Activated T-cell treated with anti-CD3 and anti-CD28 coated beads for 24 hours (primary cell): ENCODE measurements at regions not wholly inside any gene's neighbourhood (a gene's known extent, or its start where the extent isn't known, plus 50 kb on each side); places are given as distances from the start of the nearest gene placed in this dataset.
"Not testable (repeated sequence)": the region's sequence is repeated elsewhere in the genome, so short reads cannot be mapped to it uniquely, and the experiment has no call there.

Experiments
- DNase-seq: peaks from one replicate; pipeline ENCODE4 v3.0.0-alpha.2; 2020; ENCODE audit warnings: low read depth

DNA sequence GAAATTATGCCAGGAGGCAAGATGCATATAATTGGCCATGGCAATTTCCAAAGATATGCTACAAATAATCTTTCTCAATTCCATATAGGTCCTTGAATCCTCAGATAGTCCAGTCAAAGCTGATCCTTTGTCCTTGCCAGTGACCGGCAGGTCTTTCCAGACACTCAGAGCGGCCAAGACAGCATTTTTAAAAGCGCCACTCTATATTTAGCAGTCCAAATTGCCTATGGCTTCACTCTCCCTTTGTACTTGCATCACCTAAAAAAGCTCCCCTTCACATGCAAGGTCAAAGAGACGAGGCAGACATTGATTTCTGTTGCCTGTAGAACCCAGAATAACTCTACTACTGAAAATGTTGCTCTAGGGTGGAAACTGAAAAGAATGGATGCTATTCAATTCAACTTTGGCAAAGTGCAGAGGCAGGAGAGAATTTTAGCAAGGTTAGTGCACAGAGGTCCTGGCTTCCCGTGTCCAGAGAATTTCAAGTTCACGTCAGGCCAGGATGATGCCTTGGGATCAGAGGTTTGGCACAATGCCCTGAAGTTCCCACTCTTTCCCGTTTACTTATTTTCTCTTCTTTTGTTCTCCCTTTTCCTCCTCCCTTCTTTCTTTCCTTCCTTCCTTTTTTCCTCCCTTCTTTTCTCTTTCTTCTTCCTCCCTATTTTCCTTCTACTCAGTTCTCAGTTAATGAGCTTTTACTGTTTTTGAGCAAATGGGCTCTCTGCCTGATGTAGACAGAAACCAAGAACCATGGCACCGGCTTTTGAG, 108.5 kb downstream of the KCNK1 start:
- no peak for DNase-seq

DNA sequence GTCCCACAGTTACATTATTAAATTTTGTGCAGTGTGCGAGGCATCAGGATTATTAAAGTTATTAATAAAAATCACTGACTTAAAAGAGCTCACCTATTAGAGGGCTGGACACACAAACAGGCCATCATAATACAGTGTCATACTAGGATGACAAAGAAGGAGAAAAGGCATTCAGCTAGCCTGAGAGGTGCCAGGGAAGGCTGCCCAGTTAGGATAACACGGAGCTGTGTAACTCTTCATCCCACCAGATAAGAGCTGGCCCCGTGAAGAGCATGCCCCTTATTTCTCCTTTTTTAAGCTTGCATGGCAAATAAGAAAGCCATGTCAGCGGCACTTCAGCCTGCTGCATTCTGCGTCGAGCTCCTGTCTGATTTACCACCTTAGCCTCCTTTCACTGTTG, 109.5 kb downstream of the KCNK1 start:
- DNase-seq: no peak

DNA sequence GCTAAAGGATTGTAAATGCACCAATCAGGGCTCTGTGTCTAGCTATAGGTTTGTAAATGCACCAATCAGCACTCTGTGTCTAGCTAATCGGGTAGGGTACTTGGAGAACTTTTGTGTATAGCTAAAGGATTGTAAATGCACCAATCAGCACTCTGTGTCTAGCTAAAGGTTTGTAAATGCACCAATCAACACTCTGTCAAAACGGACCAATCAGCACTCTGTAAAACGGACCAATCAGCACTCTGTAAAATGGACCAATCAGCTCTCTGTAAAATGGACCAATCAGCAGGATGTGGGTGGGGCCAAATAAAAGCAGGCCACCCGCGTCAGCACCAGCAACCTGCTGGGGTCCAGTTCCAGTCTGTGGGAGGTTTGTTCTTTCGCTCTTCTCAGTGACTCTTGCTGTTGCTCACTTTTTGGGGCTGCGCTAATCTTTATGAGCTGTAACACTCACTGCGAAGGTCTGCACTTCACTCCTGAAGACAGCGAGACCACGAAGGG, 110.3 kb downstream of the KCNK1 start:
- DNase-seq: not testable (repeated sequence)

DNA sequence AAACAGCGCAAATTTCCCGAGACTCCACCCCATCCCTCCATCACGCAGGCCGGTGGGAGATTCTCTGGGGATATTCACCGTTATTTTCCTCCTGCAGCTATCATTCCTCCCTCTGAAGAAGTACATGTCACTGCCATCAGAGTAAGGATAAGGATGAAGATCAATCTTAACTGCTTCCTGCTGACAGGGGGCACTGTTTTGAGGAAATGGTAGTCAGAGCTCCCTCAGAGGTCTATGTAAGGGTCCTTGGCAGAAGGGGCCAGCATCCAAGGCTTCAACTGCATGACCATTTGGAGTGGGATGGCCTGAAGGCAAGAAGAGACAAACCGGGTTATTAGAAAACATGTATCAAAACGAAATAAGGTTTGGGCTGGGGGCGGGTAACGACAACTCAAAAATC, 111.5 kb downstream of the KCNK1 start:
- no peak for DNase-seq

DNA sequence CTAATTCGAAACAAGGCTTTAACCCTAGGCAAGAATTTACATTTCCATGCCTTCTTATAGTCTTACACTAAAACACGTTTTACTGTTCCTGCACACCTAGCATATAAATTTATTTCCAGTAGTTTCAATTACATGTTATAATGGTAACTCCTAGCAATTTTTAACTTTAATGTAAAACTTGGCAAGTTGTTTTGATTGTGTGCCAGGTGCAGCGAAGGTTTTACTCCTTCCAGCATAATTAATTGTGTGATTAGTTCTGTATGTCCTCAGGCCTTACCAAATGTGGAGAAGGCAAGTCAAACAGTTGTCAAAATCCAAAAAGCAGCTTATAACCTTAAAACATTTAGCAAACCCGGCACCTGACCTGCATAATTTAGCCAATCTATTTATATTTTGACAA, 114.8 kb downstream of the KCNK1 start:
- DNase-seq: no peak

DNA sequence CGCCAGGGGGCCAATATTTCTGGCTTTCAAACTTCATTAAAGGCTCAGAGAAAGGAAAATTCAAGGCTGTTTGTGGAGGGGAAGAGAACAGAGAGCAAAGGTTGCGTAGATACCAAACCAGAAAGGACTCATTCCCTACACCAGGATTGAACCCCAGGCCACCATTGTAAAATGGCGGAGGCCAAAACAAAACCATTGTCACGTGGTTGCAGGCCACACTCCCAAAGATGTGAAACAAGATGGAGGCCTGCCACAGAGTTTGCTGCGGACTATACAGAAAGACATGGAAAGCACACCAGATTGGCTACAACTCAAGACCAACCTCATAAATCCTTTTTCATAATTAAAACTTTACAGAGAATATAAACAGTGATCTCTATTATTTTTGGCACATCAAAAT, 116.5 kb downstream of the KCNK1 start:
- no peak for DNase-seq

DNA sequence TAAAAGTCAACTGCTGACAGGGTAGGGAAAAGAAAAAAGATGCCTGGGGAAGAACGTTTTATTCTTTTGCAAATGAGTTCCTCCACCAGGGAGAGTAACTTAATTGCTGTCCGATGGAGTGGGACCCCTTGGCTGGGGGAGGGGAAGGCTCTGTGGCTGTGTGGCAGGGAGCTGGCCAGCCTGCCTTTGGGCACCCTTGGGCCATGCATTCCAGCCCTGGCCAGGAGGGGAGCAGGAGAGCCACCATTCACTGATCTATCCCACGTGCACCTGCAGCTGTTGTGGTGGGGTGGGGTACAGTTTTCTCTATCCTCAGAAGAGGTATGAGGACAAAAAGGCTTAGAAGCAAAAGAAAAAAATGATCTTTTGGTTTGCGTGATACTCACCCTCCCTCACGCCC, 116.9 kb downstream of the KCNK1 start:
- DNase-seq: no peak

DNA sequence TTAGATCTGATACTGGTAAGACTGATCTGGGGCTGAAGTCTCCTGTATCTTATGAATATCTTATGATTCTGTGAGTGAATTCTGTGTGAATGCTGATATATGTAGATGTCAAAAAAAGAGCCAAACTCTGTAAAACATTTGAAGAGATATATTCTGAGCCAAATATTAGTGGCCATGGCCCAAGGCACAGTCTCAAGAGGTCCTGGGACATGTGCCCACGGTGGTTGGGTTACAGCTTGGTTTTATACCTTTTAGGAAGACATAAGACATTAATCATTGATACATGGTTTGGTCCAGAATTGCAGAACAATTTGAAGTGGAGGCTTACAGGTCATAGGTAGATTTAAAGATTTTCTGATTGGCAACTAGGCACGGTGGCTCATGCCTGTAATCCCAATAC, 118.3 kb downstream of the KCNK1 start:
- no peak for DNase-seq

DNA sequence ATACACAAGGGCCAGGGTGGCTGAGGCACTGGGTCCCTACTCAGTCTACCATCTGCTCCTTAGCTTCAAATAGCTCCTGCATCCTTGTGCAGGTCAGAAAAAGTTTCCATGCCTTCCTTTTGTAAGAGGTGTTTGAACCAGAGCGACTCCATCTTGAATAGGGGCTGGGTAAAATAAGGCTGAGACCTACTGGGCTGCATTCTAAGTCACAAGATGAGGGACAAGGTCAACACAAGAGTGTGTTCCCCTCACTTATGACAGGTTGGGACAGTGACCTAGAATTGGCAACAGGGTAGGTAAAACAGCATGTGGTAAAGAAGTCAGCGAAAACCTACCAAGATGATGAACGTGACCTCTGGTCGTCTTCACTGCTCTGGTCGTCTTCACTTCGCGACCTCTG, 120.5 kb downstream of the KCNK1 start:
- no peak for DNase-seq

DNA sequence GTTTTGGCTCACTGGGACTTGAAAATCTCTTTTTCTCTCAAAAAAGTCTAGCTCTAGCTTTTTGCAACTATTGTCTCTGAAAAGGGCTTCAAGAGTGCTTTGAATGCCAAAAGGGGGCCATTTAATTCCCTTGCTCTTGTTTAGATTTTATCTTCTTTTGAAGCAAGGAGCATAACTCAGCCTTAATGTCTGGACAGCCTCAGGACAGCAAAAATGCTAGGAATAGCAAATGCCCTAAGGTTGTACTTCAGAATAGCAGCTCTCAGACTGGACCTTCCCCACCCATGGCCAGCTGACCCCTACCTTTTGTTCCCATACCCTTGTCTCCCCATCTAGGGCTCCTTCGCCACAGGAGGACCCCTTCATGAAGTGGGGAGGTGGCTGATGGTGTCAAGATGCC, 121.4 kb downstream of the KCNK1 start:
- no peak for DNase-seq

DNA sequence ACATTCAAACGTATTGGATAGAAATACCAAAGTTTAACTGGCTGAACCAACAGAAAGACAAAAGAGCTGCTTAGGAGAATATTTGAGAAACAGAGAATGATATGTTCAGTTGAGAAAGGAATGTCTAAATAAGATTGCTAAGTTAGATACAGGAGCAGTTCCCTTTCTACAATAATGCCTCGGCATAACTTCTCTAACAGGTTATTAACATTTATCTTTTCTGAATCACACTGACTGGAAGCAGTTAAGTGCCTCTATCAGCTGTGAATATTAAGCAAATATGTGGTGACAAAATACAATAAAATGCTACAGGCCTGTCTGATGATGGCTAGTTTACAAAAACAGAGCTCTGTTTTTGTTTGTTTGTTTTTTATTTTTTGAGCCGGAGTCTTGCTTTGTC, 121.9 kb downstream of the KCNK1 start:
- no peak for DNase-seq

DNA sequence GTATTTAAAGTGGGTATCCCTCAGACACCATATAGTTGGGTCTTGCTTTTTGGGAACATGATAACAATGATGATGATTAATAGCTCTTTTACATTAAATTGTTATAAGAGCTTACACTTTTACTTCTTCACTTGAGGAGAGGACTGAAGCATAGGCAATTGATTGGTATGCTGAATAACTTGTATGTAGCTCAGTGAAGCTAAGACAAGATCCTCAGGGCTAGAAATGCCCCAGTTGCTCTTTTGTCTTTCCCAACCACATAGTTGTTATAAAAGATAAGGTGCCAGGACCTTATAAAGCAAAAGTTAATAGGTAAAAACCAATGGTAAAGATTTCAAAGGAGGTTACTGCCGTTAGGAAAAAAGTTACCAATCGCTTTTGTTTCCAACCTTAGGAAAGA, 123.4 kb downstream of the KCNK1 start:
- DNase-seq: no peak

DNA sequence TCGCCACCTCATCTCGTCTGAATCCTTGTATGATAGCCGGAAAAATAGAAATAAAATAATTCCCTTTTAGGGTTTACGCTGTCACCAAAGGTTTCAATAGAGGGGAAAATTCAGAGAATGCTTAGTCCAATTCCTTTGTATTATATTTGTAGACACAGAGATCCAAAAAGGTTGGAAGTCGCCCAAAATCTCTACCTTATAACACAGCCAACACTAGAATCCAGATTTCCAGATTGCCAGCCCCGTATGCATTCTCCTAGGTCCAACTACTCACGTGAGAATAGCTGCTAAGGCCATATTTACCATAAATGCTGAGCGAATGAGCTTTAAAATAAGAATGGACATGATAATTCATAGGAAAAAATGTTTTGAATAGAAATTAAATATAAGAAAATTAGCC, 124.5 kb downstream of the KCNK1 start:
- no peak for DNase-seq

DNA sequence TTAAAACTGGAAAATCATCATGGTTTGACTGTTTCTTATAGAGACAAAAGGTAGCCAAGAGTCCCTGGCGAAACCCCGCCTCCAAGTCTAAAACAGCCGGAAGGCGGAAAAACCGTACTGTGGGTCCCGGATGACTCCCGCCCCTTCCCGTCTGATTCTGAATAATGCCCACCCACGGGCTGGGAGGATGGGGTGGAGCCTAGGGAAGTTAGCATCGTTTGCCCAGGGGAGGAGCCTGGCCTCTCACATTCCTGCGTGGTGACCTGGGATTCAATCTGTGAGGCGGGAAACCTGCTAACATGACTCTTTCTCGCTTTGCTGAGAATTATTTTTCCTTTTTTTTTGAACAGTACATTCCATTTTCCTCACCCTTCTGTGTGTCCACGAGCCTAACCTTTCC, 124.9 kb downstream of the KCNK1 start:
- DNase-seq: no peak

DNA sequence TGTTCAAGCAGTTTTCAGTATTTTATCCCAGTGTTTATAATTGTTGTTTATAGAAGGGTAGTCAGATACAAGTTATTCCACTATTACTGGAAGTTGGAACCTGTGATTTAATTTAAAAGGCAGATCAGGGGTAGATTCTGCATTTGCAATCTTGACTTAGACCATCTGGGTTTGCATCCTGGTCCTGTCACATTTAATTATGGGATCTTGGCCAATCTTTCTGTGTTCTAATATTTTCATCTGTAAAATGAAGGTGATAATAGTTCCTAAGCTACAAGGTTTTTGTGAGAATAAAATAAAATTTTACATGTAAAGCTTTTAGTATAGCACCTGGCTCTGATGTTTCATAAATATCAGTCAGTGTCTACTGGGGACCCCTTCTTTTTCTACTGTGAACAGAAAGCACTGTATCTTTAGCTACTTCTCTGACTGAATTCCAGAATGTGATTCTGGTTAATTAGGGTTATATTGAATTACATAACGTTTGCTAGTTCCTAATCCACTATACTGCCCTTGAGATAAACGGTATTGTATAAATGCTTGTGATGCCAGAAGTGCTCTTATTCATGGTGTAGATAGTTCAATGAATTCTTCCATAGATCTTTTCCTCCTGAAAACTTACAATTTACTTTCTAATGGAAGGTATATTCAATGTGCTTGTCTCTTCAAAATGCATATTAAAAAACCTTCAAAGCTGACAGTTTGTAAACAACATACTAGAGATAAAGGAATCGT, 131.0 kb downstream of the KCNK1 start:
- no peak for DNase-seq

DNA sequence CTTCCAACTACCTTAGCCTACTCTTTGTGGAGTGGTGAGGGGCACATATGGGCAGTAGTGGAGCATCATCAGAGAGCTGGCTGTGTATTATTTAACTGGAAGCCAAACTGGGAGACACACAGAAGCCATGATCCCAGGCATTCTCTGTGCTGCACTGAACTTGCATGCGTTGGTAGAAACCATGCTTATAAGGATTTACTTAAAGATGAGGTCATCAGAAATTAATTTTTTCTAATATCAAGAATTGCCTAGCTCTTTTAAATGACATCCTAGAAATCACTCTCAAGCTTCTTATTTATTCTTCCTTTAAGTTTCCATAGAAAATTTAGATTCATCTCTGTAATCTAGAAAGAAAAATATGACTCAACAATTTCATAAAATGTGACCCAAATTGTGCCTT, 136.2 kb downstream of the KCNK1 start:
- DNase-seq: no peak

DNA sequence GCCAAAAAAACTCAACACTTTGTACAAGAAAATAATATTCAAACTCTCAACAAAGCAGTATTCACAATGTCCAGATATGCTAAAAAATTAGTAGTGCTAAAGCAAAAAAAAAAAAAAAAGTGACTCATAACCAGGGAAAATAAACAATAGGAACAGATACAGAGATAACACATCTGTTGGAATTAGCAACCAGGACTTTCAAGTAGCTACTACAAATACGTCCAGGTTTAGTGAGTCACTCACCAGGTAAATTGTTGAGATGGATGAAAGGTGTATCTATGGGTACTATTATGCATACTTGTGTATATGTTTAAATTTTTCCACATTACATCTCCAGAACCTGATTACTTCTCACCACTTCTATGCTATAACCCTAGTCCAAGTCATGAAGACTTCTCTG, 144.8 kb upstream of the SLC35F3 start:
- DNase-seq: no peak

DNA sequence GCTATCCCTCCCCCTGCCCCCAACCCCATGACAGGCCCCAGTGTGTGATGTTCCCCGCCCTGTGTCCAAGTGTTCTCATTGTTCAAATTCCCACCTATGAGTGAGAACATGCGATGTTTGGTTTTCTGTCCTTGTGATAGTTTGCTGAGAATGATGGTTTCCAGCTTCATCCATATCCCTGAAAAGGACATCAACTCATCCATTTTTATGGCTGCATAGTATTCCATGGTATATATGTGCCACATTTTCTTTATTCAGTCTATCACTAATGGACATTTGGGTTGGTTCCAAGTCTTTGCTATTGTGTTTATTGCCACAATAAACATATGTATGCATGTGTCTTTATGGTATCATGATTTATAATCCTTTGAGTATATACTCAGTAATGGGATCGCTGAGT, 140.2 kb upstream of the SLC35F3 start:
- not testable (repeated sequence) for DNase-seq

DNA sequence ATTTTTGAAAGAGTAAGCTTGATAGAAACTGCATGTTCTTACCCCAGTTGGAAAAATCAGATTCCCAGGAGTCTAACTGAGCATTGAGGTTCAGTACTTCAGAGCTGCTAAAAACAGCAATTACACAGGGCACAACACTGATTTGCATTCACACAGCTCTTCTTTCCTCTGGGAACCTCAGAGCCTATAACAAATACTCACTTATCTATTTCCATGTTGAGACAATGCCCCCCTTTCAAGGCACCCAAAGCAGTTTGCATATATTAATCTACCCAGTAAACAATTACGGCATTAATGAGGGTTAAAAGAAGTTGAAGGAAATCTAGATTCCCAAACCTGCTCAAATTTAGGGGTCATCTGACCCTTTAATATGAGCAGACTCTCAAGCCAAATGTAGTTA, 126.9 kb upstream of the SLC35F3 start:
- DNase-seq: no peak

DNA sequence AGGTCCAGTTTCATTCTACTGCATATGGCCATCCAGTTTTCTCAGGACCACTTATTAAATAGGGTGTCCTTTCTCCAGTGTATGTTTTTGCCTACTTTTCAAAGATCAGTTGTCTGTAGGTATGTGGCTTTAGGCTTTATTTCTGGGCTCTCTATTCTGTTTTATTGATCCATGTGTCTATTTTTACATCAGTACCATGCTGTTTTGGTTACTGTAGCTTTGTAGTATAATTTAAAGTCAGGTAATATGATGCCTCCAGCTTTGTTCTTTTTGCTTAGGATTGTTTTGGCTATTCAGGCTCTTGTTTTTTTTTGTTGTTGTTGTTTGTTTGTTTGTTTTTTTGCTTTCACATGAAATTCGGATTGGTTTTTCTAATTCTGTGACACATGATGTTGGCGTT, 124.4 kb upstream of the SLC35F3 start:
- DNase-seq: no peak

DNA sequence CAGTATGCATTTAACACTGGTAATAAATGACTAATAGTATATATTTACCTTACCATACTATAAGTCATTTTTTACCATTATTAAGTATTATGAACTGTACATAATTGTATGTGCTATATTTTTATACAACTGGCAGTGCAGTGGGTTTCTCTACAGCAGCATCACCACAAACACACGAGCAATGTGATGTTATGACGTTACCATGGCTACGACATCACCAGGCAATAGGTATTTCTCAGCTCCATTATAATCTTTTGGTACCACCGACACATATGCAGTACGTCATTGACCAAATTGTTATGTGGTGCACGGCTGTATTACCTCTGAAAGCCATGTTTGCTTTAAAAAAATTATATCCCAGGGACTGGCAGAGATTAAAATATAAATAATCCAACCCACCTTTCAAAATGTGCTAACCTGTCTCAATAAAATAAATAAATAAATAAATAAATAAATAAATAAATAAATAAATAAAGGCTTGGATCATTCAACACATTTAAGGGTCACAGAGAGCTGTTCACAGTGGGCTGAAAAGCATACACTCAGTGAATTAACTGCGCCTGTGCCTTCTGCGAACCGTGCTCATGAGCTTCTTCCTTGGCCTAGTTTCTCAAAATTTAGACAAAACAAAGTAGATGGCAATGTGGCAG, 121.4 kb upstream of the SLC35F3 start:
- DNase-seq: no peak

DNA sequence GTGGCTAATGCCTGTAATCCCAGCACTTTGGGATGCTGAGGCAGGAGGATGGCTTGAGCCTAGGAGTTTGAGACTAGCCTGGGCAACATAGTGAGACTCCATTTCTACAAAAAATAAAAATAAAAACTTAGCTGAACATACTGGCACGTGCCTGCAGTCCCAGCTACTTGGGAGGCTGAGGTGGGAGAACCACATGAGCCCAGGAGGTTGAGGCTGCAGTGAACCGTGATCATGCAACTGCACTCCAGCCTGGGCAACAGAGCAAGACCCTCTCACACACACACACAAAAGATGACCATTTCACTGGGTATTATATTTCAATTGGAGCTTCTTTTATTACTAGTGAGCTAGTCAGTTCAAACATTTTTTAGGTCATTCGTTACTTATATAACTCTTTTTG, 116.9 kb upstream of the SLC35F3 start:
- DNase-seq: no peak

DNA sequence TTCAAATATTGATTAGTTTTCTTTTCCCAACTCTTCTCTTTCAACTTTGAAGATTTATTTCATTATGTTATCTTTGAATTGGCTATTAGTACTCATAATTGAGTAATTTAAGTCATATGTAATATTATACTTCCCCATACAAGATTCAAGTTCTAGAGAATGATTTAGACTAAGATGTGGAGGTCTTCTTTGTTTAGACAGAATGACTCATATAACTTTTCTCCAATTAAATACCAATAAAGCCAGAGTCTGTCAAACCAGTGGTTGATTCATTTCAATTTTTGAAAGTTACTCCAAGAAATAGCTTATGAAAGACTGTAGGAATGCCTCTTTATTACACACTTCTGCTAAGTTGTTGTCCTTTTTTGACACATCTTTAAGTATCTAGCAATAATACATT, 115.8 kb upstream of the SLC35F3 start:
- DNase-seq: no peak
